ENCODE measurements at regions not wholly inside any gene's neighbourhood (a gene's known extent, or its start where the extent isn't known, plus 50 kb on each side); places are given as distances from the start of the nearest gene placed in this dataset.
"Not testable (repeated sequence)": the region's sequence is repeated elsewhere in the genome, so short reads cannot be mapped to it uniquely, and the experiment has no call there.

- Mint-ChIP-seq H3K27me3 (peaks cover 17 to 27% of the 10 kb centered on the region in 2 donors), H3K9me3 (peaks cover 15% of the 10 kb centered on the region)
- not testable (repeated sequence) for H3K4me3 Mint-ChIP-seq
Observed at GRCh38 chr18:104264-104663, 54.1 kb upstream of the USP14 start.

DNA sequence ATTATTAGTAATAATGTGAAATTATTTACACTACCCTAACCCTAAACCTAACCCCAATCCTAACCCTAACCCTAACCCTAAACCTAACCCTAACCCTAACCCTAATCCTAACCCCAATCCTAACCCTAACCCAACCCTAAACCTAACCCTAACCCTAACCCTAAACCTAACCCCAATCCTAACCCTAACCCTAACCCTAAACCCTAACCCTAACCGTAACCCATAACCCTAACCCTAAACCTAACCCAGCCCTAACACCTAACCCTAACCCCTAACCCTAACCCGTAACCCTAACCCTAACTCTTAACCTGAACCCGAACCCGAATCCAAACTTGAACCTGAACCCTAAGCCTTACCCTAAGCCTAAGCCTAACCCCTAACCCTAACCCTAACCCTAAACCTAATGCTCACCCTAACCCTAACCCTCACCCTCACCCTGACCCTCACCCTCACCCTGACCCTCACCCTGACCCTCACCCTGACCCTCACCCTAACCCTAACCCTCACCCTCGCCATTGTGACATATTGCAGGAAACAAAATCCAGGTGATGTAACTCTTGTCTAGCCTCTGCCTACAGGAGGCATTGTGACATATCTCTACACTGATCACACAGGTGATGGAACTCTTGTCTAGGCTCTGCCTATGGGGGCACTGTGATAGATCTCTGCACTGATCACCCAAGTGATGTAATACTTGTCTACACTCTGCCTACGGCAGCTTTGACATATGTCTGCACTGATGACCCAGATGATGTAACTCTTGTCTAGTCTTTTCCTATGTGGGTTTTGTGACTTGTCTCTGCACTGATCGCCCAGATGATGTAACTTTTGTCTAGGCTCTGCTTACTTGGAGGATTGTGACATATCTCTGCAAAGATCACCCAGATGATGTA, 53.0 kb upstream of the USP14 start:
- DNase-seq (ENCODE audit: low spot score); H3K27ac Mint-ChIP-seq; H3K4me3 Mint-ChIP-seq; H3K4me1 Mint-ChIP-seq (ENCODE audit: low read depth in 2 of 2): not testable (repeated sequence)
- Mint-ChIP-seq H3K36me3 (peaks cover 19% of the 10 kb centered on the region), H3K27me3 (peaks cover 14 to 20% of the 10 kb centered on the region in 2 donors), H3K9me3 (peaks cover 23% of the 10 kb centered on the region)
- peak in 1 of 2 donors; percentile 30 for ATAC-seq

More at GRCh38 chr18:104264-104663, 54.1 kb upstream of the USP14 start:
- not testable (repeated sequence) for H3K27ac Mint-ChIP-seq; ATAC-seq; DNase-seq (ENCODE audit: low spot score); H3K4me1 Mint-ChIP-seq (ENCODE audit: low read depth in 2 of 2)
- peaks cover 12% of the 10 kb centered on the region for H3K36me3 Mint-ChIP-seq

- H3K4me3 Mint-ChIP-seq; H3K4me1 Mint-ChIP-seq (ENCODE audit: low read depth in 2 of 2); ATAC-seq; H3K27ac Mint-ChIP-seq; DNase-seq (ENCODE audit: low spot score): not testable (repeated sequence)
- Mint-ChIP-seq H3K36me3 (peaks cover 20% of the 10 kb centered on the region), H3K27me3 (peaks cover 11 to 13% of the 10 kb centered on the region in 2 donors), H3K9me3 (peaks cover 24% of the 10 kb centered on the region)
Observed at GRCh38 chr18:106054-106851, 52.1 kb upstream of the USP14 start.

DNA sequence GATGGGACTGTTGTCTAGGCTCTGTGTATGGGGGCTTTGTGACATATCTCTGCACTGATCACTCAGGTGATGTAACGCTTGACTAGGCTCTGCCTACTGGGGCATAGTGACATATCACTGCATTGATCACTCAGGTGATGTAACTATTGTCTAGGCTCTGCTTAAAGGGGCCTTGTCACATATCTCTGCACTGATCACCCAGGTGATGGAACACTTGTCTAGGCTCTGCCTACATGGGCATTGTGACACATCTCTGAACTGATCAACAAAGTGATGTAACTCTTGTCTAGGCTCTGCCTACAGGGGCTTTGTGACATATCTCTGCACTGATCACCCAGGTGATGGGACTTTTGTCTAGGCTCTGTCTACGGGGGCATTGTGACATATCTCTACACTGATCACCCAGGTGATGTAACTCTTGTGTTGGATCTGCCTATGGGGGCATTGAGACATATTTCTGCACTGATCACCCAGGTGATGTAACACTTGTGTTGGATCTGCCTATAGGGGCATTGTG, 51.4 kb upstream of the USP14 start:
- H3K4me1 Mint-ChIP-seq (ENCODE audit: low read depth in 2 of 2); H3K27me3 Mint-ChIP-seq; ATAC-seq; DNase-seq (ENCODE audit: low spot score); H3K27ac Mint-ChIP-seq; H3K4me3 Mint-ChIP-seq: not testable (repeated sequence)
- H3K9me3 Mint-ChIP-seq, result peaks cover 24% of the 10 kb centered on the region
- peaks cover 20% of the 10 kb centered on the region for H3K36me3 Mint-ChIP-seq

- not testable (repeated sequence) for H3K4me1 Mint-ChIP-seq (ENCODE audit: low read depth in 2 of 2); ATAC-seq; H3K27me3 Mint-ChIP-seq; H3K27ac Mint-ChIP-seq; H3K4me3 Mint-ChIP-seq; DNase-seq (ENCODE audit: low spot score)
- Mint-ChIP-seq H3K36me3 (peaks cover 20% of the 10 kb centered on the region), H3K9me3 (peaks cover 24% of the 10 kb centered on the region)
Observed at GRCh38 chr18:107464-107863, 50.9 kb upstream of the USP14 start.

- not testable (repeated sequence) for H3K27me3 Mint-ChIP-seq; H3K4me3 Mint-ChIP-seq; H3K27ac Mint-ChIP-seq; H3K4me1 Mint-ChIP-seq (ENCODE audit: low read depth in 2 of 2)
- H3K9me3 Mint-ChIP-seq, result peaks cover 24% of the 10 kb centered on the region
- H3K36me3 Mint-ChIP-seq, result peaks cover 20% of the 10 kb centered on the region
- peak; percentile 81 for DNase-seq (ENCODE audit: low spot score)
- ATAC-seq, result peak; percentile 75 to 77
Observed at GRCh38 chr18:107947-108664, 50.3 kb upstream of the USP14 start.

Measured in natural killer cell treated with Interleukin-12 subunit alpha and Interleukin-12 subunit beta and Interleukin-15 and Interleukin-18, amount 100 ng/mL, for 72 hours (primary cell).